GM19099 (cell line): ENCODE measurements at regions not wholly inside any gene's neighbourhood (a gene's known extent, or its start where the extent isn't known, plus 50 kb on each side); places are given as distances from the start of the nearest gene placed in this dataset.

Experiments used
- POLR2A ChIP-seq: IDR thresholded peaks from 3 replicates; pipeline ENCODE4 v1.6.1; 2011; ENCODE audit warnings: low read depth; ENCODE audit not compliant: insufficient read length; ENCODE audit errors: extremely low read depth

GRCh38 chr1:34372891-34373290 is 196.2 kb downstream of the C1orf94 start:
- TF ChIP-seq POLR2A: no peak

- no peak for TF ChIP-seq POLR2A
Measured at GRCh38 chr1:34373912-34374311, 197.2 kb downstream of the C1orf94 start.

GRCh38 chr1:34376531-34376930 is 199.8 kb downstream of the C1orf94 start:
- no peak for TF ChIP-seq POLR2A

- TF ChIP-seq POLR2A: no peak
Measured at GRCh38 chr1:34378968-34379856, 202.5 kb downstream of the C1orf94 start.

- TF ChIP-seq POLR2A: no peak
Measured at GRCh38 chr1:34379911-34380310, 203.2 kb downstream of the C1orf94 start.

GRCh38 chr1:34380526-34381124 is 203.9 kb downstream of the C1orf94 start:
- TF ChIP-seq POLR2A: no peak

- no peak for TF ChIP-seq POLR2A
Measured at GRCh38 chr1:34389974-34390373, 213.3 kb downstream of the C1orf94 start.

- TF ChIP-seq POLR2A: no peak
Measured at GRCh38 chr1:34396042-34396441, 219.3 kb downstream of the C1orf94 start.

GRCh38 chr1:34398241-34398915 is 221.7 kb downstream of the C1orf94 start:
- no peak for TF ChIP-seq POLR2A

GRCh38 chr1:34398916-34399275 is 222.2 kb downstream of the C1orf94 start:
- TF ChIP-seq POLR2A: no peak

GRCh38 chr1:34400675-34401074 is 224.0 kb downstream of the C1orf94 start:
- no peak for TF ChIP-seq POLR2A

GRCh38 chr1:34403156-34403555 is 226.4 kb downstream of the C1orf94 start:
- no peak for TF ChIP-seq POLR2A

GRCh38 chr1:34404804-34405203 is 228.1 kb downstream of the C1orf94 start:
- TF ChIP-seq POLR2A: no peak

- no peak for TF ChIP-seq POLR2A
Measured at GRCh38 chr1:34405266-34405959, 228.7 kb downstream of the C1orf94 start.

GRCh38 chr1:34406377-34406776 is 229.7 kb downstream of the C1orf94 start:
- no peak for TF ChIP-seq POLR2A
